GM23338 (cell line): ENCODE measurements at regions not wholly inside any gene's neighbourhood (a gene's known extent, or its start where the extent isn't known, plus 50 kb on each side); places are given as distances from the start of the nearest gene placed in this dataset.

Experiments
- ATAC-seq: fragments of 200-7000 bp; cut with Tn5 transposase; 3 replicates; pipeline ENCODE4 v1.9.1; 2020
- DNase-seq: peaks from one replicate; pipeline ENCODE4 v3.0.0-alpha.2; 2015; ENCODE audit warnings: low spot score
- H2AFZ ChIP-seq: fragments of 200-600 bp; sonication (generic); 2 replicates; pipeline ENCODE4 v1.8.0; 2016; ENCODE audit warnings: antibody characterized with exemption, mild to moderate bottlenecking, moderate library complexity
- H3F3A ChIP-seq: fragments of 200-600 bp; sonication (generic); replicated peaks from 2 replicates; pipeline ENCODE4 v1.8.0; 2017; ENCODE audit warnings: antibody characterized with exemption, mixed run types, low read depth
- H3K27ac ChIP-seq: fragments of 200-600 bp; sonication (generic); 2 replicates; pipeline ENCODE4 v1.6.1; 2016; ENCODE audit warnings: low read depth
- H3K27me3 ChIP-seq: fragments of 200-600 bp; sonication (generic); 2 replicates; pipeline ENCODE4 v1.8.0; 2016; ENCODE audit warnings: mild to moderate bottlenecking, mixed run types, moderate library complexity; ENCODE audit not compliant: insufficient read depth
- H3K36me3 ChIP-seq: fragments of 200-600 bp; sonication (generic); 2 replicates; pipeline ENCODE4 v1.8.0; 2016; ENCODE audit warnings: mild to moderate bottlenecking; ENCODE audit not compliant: insufficient read depth
- H3K4me1 ChIP-seq: fragments of 200-600 bp; sonication (generic); 2 replicates; pipeline ENCODE4 v1.8.0; 2016; ENCODE audit warnings: mild to moderate bottlenecking, moderate library complexity; ENCODE audit not compliant: insufficient read depth
- H3K4me2 ChIP-seq: fragments of 200-600 bp; sonication (generic); 2 replicates; pipeline ENCODE4 v1.7.1; 2017; ENCODE audit warnings: mixed run types
- H3K4me3 ChIP-seq: fragments of 200-600 bp; sonication (generic); 2 replicates; pipeline ENCODE4 v1.6.1; 2016; ENCODE audit warnings: mixed run types
- H3K79me2 ChIP-seq: fragments of 200-600 bp; sonication (generic); replicated peaks from 2 replicates; pipeline ENCODE4 v1.8.0; 2017; ENCODE audit warnings: mild to moderate bottlenecking; ENCODE audit not compliant: insufficient read depth
- H3K9me2 ChIP-seq: fragments of 200-600 bp; sonication (generic); 2 replicates; pipeline ENCODE4 v1.8.0; 2017; ENCODE audit not compliant: insufficient read depth
- H4K20me1 ChIP-seq: fragments of 200-600 bp; sonication (generic); replicated peaks from 2 replicates; pipeline ENCODE4 v1.8.0; 2017; ENCODE audit warnings: mild to moderate bottlenecking; ENCODE audit not compliant: insufficient read depth
- H3K27ac Mint-ChIP-seq: 2 replicates; pipeline ENCODE4 v1.8.0; 2020; ENCODE audit warnings: inconsistent platforms, mild to moderate bottlenecking, moderate library complexity, mixed read lengths
- H3K27me3 Mint-ChIP-seq: 3 replicates; pipeline ENCODE4 v1.8.0; 2022; ENCODE audit warnings: low read depth, mild to moderate bottlenecking, moderate library complexity, mixed read lengths, inconsistent platforms; ENCODE audit not compliant: insufficient read depth, poor library complexity
- H3K36me3 Mint-ChIP-seq: 3 replicates; pipeline ENCODE4 v1.8.0; 2021; ENCODE audit warnings: low read depth, mild to moderate bottlenecking, inconsistent platforms, moderate library complexity, mixed read lengths
- H3K4me1 Mint-ChIP-seq: 3 replicates; pipeline ENCODE4 v1.8.0; 2020; ENCODE audit warnings: mild to moderate bottlenecking, inconsistent platforms, mixed read lengths
- H3K4me3 Mint-ChIP-seq: 3 replicates; pipeline ENCODE4 v1.8.0; 2021; ENCODE audit warnings: moderate library complexity, mild to moderate bottlenecking, inconsistent platforms, mixed read lengths
- H3K9me3 Mint-ChIP-seq: 3 replicates; pipeline ENCODE4 v1.8.0; 2020; ENCODE audit warnings: moderate library complexity, mild to moderate bottlenecking, inconsistent platforms, mixed read lengths
- CREB1 ChIP-seq: fragments of 250-450 bp; sonication (Bioruptor Pico); IDR thresholded peaks from 2 replicates; pipeline ENCODE4 v1.5.0; 2020; ENCODE audit warnings: low read depth, mild to moderate bottlenecking, moderate library complexity
- EZH2 ChIP-seq: fragments of 200-600 bp; sonication (generic); IDR thresholded peaks from one replicate; pipeline ENCODE4 v1.8.0; 2017; ENCODE audit warnings: antibody characterized with exemption, mild to moderate bottlenecking, low read depth; ENCODE audit not compliant: unreplicated experiment
- EZH2phosphoT487 ChIP-seq: fragments of 200-600 bp; sonication (generic); IDR thresholded peaks from one replicate; pipeline ENCODE4 v1.8.1; 2018; ENCODE audit warnings: antibody characterized with exemption; ENCODE audit not compliant: unreplicated experiment
- JUNB ChIP-seq: IDR thresholded peaks from one replicate; pipeline ENCODE4 v1.6.1; 2016; ENCODE audit warnings: antibody characterized with exemption; ENCODE audit not compliant: unreplicated experiment
- POLR2AphosphoS5 ChIP-seq: IDR thresholded peaks from 2 replicates; pipeline ENCODE4 v1.6.1; 2016; ENCODE audit warnings: antibody characterized with exemption, low read depth
- STAT1 ChIP-seq: IDR thresholded peaks from one replicate; pipeline ENCODE4 v1.6.1; 2016; ENCODE audit warnings: antibody characterized with exemption; ENCODE audit not compliant: unreplicated experiment
- ZNF114 ChIP-seq: fragments of 250-450 bp; sonication (Bioruptor Pico); IDR thresholded peaks from 2 replicates; pipeline ENCODE4 v1.5.0; 2020; ENCODE audit warnings: mild to moderate bottlenecking, moderate library complexity
- ZNF331 ChIP-seq: fragments of 250-450 bp; sonication (Bioruptor Pico); IDR thresholded peaks from 2 replicates; pipeline ENCODE4 v1.5.0; 2020; ENCODE audit warnings: low read depth, mild to moderate bottlenecking, moderate library complexity
- TF ChIP-seq, protein P1 (sequence below): IDR thresholded peaks from one replicate; pipeline ENCODE4 v1.6.1; 2018; ENCODE audit warnings: antibody characterized with exemption; ENCODE audit not compliant: unreplicated experiment
- TF ChIP-seq, protein P2 (sequence below): fragments of 250-450 bp; sonication (Bioruptor Pico); IDR thresholded peaks from 2 replicates; pipeline ENCODE4 v1.5.0; 2020; ENCODE audit warnings: mild to moderate bottlenecking, moderate library complexity
- TF ChIP-seq, protein P3 (sequence below): IDR thresholded peaks from 2 replicates; pipeline ENCODE4 v1.6.1; 2016; ENCODE audit warnings: antibody characterized with exemption

DNA sequence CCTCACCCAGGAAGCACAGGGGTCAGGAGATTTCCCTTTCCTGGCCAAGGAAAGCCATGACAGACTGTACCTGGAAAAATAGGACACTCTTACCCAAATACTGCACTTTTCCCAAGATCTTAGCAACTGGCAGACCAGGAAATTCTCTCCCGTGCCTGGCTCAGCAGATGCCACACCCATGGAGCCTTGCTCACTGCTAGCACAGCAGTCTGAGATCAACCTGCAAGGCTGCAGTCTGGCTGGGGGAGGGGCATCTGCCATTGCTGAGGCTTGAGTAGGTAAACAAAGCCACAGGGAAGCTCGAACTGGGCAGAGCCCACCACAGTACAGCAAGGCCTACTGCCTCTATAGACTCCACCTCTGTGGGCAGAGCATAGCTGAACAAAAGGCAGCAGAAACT, 567.3 kb upstream of the LMCD1 start:
- no peak overlapping the region for H3K27ac Mint-ChIP-seq
- H3K27ac ChIP-seq, result no peak overlapping the region
- peaks cover 3% of the 10 kb centered on the region; the same call in 1 of the 3 replicates for H3K4me1 Mint-ChIP-seq
- H4K20me1 ChIP-seq, result no peaks in the 10 kb centered on the region
- peaks cover 39% of the 10 kb centered on the region for H3K9me3 Mint-ChIP-seq
- H3K36me3 Mint-ChIP-seq, result peaks cover 12% of the 10 kb centered on the region; the same call in 2 of the 3 replicates
- no peaks in the 10 kb centered on the region for H3K27me3 Mint-ChIP-seq
- no peak overlapping the region for H3K4me2 ChIP-seq
- H3K36me3 ChIP-seq, result no peaks in the 10 kb centered on the region
- DNase-seq, result no peak
- peaks cover 11% of the 10 kb centered on the region; the same call in 1 of the 2 replicates for H3K9me2 ChIP-seq
- H3K79me2 ChIP-seq, result no peaks in the 10 kb centered on the region
- no peaks in the 10 kb centered on the region for H3K27me3 ChIP-seq
- TF ChIP-seq ZNF114 (CRISPR knock-in tag) (no peak), EZH2phosphoT487 (no peak)
- TF ChIP-seq, protein P1, sequence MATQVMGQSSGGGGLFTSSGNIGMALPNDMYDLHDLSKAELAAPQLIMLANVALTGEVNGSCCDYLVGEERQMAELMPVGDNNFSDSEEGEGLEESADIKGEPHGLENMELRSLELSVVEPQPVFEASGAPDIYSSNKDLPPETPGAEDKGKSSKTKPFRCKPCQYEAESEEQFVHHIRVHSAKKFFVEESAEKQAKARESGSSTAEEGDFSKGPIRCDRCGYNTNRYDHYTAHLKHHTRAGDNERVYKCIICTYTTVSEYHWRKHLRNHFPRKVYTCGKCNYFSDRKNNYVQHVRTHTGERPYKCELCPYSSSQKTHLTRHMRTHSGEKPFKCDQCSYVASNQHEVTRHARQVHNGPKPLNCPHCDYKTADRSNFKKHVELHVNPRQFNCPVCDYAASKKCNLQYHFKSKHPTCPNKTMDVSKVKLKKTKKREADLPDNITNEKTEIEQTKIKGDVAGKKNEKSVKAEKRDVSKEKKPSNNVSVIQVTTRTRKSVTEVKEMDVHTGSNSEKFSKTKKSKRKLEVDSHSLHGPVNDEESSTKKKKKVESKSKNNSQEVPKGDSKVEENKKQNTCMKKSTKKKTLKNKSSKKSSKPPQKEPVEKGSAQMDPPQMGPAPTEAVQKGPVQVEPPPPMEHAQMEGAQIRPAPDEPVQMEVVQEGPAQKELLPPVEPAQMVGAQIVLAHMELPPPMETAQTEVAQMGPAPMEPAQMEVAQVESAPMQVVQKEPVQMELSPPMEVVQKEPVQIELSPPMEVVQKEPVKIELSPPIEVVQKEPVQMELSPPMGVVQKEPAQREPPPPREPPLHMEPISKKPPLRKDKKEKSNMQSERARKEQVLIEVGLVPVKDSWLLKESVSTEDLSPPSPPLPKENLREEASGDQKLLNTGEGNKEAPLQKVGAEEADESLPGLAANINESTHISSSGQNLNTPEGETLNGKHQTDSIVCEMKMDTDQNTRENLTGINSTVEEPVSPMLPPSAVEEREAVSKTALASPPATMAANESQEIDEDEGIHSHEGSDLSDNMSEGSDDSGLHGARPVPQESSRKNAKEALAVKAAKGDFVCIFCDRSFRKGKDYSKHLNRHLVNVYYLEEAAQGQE, result no peak
- no peak for ATAC-seq
- no peaks in the 10 kb centered on the region for H3K4me1 ChIP-seq
- H3F3A ChIP-seq, result no peaks in the 10 kb centered on the region
- no peak overlapping the region for H3K4me3 ChIP-seq
- no peak overlapping the region for H3K4me3 Mint-ChIP-seq
- H2AFZ ChIP-seq, result no peak overlapping the region

DNA sequence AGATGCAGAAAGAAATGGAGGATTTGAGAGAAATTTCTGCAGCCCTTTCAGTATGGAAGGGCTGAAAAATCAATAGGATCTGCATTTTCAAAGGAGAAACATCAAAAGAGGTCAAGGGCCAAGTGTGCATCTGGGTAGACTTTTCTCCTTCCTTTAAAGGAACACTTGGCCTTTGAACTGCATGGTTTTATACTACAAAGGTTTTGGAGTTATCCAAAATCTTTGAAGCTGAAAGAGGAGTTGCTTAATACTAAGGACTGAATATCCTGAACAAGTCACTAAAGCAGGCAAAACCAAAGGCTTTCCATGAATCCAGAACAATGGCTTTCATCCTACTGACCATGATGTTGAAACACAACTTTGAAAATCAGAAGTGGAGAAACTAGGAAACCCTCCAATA, 553.7 kb upstream of the LMCD1 start:
- no peaks in the 10 kb centered on the region for H3K79me2 ChIP-seq
- H3K27me3 ChIP-seq, result no peaks in the 10 kb centered on the region
- no peak overlapping the region for H3K27ac ChIP-seq
- Mint-ChIP-seq H3K27me3 (no peaks in the 10 kb centered on the region), H3K4me1 (peaks cover 10% of the 10 kb centered on the region), H3K36me3 (no peaks in the 10 kb centered on the region; the same call in 1 of the 3 replicates), H3K27ac (no peak overlapping the region), H3K9me3 (no peaks in the 10 kb centered on the region; the same call in 2 of the 3 replicates), H3K4me3 (no peak overlapping the region)
- no peaks in the 10 kb centered on the region for H3K4me1 ChIP-seq
- no peaks in the 10 kb centered on the region for H4K20me1 ChIP-seq
- DNase-seq (no peak), ATAC-seq (no peak)
- H3K4me2 ChIP-seq, result no peak overlapping the region
- H3K4me3 ChIP-seq, result no peak overlapping the region
- H3K36me3 ChIP-seq, result no peaks in the 10 kb centered on the region
- H2AFZ ChIP-seq, result no peak overlapping the region
- H3K9me2 ChIP-seq, result no peaks in the 10 kb centered on the region
- H3F3A ChIP-seq, result no peaks in the 10 kb centered on the region
- TF ChIP-seq ZNF114 (CRISPR knock-in tag) (no peak), POLR2AphosphoS5 (no peak), EZH2 (no peak), EZH2phosphoT487 (no peak), JUNB (no peak), STAT1 (no peak), ZNF331 (no peak), CREB1 (CRISPR knock-in tag) (no peak)
- TF ChIP-seq, protein P2, sequence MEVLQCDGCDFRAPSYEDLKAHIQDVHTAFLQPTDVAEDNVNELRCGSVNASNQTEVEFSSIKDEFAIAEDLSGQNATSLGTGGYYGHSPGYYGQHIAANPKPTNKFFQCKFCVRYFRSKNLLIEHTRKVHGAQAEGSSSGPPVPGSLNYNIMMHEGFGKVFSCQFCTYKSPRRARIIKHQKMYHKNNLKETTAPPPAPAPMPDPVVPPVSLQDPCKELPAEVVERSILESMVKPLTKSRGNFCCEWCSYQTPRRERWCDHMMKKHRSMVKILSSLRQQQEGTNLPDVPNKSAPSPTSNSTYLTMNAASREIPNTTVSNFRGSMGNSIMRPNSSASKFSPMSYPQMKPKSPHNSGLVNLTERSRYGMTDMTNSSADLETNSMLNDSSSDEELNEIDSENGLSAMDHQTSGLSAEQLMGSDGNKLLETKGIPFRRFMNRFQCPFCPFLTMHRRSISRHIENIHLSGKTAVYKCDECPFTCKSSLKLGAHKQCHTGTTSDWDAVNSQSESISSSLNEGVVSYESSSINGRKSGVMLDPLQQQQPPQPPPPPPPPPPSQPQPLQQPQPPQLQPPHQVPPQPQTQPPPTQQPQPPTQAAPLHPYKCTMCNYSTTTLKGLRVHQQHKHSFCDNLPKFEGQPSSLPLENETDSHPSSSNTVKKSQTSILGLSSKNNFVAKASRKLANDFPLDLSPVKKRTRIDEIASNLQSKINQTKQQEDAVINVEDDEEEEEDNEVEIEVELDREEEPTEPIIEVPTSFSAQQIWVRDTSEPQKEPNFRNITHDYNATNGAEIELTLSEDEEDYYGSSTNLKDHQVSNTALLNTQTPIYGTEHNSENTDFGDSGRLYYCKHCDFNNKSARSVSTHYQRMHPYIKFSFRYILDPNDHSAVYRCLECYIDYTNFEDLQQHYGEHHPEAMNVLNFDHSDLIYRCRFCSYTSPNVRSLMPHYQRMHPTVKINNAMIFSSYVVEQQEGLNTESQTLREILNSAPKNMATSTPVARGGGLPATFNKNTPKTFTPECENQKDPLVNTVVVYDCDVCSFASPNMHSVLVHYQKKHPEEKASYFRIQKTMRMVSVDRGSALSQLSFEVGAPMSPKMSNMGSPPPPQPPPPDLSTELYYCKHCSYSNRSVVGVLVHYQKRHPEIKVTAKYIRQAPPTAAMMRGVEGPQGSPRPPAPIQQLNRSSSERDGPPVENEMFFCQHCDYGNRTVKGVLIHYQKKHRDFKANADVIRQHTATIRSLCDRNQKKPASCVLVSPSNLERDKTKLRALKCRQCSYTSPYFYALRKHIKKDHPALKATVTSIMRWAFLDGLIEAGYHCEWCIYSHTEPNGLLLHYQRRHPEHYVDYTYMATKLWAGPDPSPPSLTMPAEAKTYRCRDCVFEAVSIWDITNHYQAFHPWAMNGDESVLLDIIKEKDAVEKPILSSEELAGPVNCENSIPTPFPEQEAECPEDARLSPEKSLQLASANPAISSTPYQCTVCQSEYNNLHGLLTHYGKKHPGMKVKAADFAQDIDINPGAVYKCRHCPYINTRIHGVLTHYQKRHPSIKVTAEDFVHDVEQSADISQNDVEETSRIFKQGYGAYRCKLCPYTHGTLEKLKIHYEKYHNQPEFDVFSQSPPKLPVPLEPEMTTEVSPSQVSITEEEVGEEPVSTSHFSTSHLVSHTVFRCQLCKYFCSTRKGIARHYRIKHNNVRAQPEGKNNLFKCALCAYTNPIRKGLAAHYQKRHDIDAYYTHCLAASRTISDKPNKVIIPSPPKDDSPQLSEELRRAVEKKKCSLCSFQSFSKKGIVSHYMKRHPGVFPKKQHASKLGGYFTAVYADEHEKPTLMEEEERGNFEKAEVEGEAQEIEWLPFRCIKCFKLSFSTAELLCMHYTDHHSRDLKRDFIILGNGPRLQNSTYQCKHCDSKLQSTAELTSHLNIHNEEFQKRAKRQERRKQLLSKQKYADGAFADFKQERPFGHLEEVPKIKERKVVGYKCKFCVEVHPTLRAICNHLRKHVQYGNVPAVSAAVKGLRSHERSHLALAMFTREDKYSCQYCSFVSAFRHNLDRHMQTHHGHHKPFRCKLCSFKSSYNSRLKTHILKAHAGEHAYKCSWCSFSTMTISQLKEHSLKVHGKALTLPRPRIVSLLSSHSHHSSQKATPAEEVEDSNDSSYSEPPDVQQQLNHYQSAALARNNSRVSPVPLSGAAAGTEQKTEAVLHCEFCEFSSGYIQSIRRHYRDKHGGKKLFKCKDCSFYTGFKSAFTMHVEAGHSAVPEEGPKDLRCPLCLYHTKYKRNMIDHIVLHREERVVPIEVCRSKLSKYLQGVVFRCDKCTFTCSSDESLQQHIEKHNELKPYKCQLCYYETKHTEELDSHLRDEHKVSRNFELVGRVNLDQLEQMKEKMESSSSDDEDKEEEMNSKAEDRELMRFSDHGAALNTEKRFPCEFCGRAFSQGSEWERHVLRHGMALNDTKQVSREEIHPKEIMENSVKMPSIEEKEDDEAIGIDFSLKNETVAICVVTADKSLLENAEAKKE (CRISPR knock-in tag), result no peak
- TF ChIP-seq, protein P3, sequence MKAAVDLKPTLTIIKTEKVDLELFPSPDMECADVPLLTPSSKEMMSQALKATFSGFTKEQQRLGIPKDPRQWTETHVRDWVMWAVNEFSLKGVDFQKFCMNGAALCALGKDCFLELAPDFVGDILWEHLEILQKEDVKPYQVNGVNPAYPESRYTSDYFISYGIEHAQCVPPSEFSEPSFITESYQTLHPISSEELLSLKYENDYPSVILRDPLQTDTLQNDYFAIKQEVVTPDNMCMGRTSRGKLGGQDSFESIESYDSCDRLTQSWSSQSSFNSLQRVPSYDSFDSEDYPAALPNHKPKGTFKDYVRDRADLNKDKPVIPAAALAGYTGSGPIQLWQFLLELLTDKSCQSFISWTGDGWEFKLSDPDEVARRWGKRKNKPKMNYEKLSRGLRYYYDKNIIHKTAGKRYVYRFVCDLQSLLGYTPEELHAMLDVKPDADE, result no peak
